Activated naive CD8-positive, alpha-beta T cell treated with anti-CD3 and anti-CD28 coated beads for 36 hours (primary cell): ENCODE measurements at regions not wholly inside any gene's neighbourhood (a gene's known extent, or its start where the extent isn't known, plus 50 kb on each side); places are given as distances from the start of the nearest gene placed in this dataset.

Experiments
- DNase-seq: peaks from one replicate; pipeline ENCODE4 v3.0.0; 2021
- H3K27ac Mint-ChIP-seq: one replicate; pipeline ENCODE4 v1.8.0; 2022; ENCODE audit warnings: mild to moderate bottlenecking, moderate library complexity, mixed read lengths
- H3K27me3 Mint-ChIP-seq: one replicate; pipeline ENCODE4 v1.8.0; 2022; ENCODE audit warnings: mild to moderate bottlenecking, mixed read lengths
- H3K36me3 Mint-ChIP-seq: one replicate; pipeline ENCODE4 v1.8.0; 2021; ENCODE audit warnings: mild to moderate bottlenecking, mixed read lengths
- H3K4me1 Mint-ChIP-seq: one replicate; pipeline ENCODE4 v1.8.0; 2021; ENCODE audit warnings: mixed read lengths
- H3K4me3 Mint-ChIP-seq: one replicate; pipeline ENCODE4 v1.8.0; 2022; ENCODE audit warnings: mild to moderate bottlenecking, moderate library complexity, mixed read lengths
- H3K9me3 Mint-ChIP-seq: one replicate; pipeline ENCODE4 v1.8.0; 2022; ENCODE audit warnings: mixed read lengths

- no peaks in the 10 kb centered on the region for H3K27me3 Mint-ChIP-seq
- H3K4me1 Mint-ChIP-seq = no peaks in the 10 kb centered on the region
- H3K4me3 Mint-ChIP-seq = no peak overlapping the region
- no peaks in the 10 kb centered on the region for H3K36me3 Mint-ChIP-seq
- H3K9me3 Mint-ChIP-seq = peaks cover 4% of the 10 kb centered on the region
- DNase-seq = no peak
- no peak overlapping the region for H3K27ac Mint-ChIP-seq
Measured at GRCh38 chr7:67564959-67565358, 568.3 kb downstream of the TYW1 start.

- Mint-ChIP-seq H3K36me3 (no peaks in the 10 kb centered on the region), H3K9me3 (peaks cover 4% of the 10 kb centered on the region), H3K4me3 (no peak overlapping the region), H3K27me3 (no peaks in the 10 kb centered on the region), H3K27ac (no peak overlapping the region), H3K4me1 (no peaks in the 10 kb centered on the region)
- DNase-seq = no peak
Measured at GRCh38 chr7:67566101-67566500, 569.5 kb downstream of the TYW1 start.

GRCh38 chr7:67571026-67571545 is 574.5 kb downstream of the TYW1 start:
- DNase-seq = no peak
- H3K4me1 Mint-ChIP-seq = no peaks in the 10 kb centered on the region
- peaks cover 2% of the 10 kb centered on the region for H3K9me3 Mint-ChIP-seq
- no peaks in the 10 kb centered on the region for H3K36me3 Mint-ChIP-seq
- no peak overlapping the region for H3K27ac Mint-ChIP-seq
- no peak overlapping the region for H3K4me3 Mint-ChIP-seq
- no peaks in the 10 kb centered on the region for H3K27me3 Mint-ChIP-seq

- H3K9me3 Mint-ChIP-seq = peaks cover 2% of the 10 kb centered on the region
- peaks cover 4% of the 10 kb centered on the region for H3K27me3 Mint-ChIP-seq
- no peaks in the 10 kb centered on the region for H3K36me3 Mint-ChIP-seq
- H3K27ac Mint-ChIP-seq = no peak overlapping the region
- no peaks in the 10 kb centered on the region for H3K4me1 Mint-ChIP-seq
- no peak for DNase-seq
- no peak overlapping the region for H3K4me3 Mint-ChIP-seq
Measured at GRCh38 chr7:67573639-67574038, 577.0 kb downstream of the TYW1 start.

GRCh38 chr7:67588631-67589030 is 592.0 kb downstream of the TYW1 start:
- H3K27me3 Mint-ChIP-seq = no peaks in the 10 kb centered on the region
- H3K36me3 Mint-ChIP-seq = no peaks in the 10 kb centered on the region
- peaks cover 13% of the 10 kb centered on the region for H3K9me3 Mint-ChIP-seq
- DNase-seq = no peak
- H3K27ac Mint-ChIP-seq = no peak overlapping the region
- no peak overlapping the region for H3K4me3 Mint-ChIP-seq
- H3K4me1 Mint-ChIP-seq = no peaks in the 10 kb centered on the region

GRCh38 chr7:67589183-67589582 is 592.5 kb downstream of the TYW1 start:
- H3K9me3 Mint-ChIP-seq = peaks cover 9% of the 10 kb centered on the region
- H3K27ac Mint-ChIP-seq = no peak overlapping the region
- no peak overlapping the region for H3K4me3 Mint-ChIP-seq
- no peaks in the 10 kb centered on the region for H3K27me3 Mint-ChIP-seq
- DNase-seq = no peak
- no peaks in the 10 kb centered on the region for H3K36me3 Mint-ChIP-seq
- no peaks in the 10 kb centered on the region for H3K4me1 Mint-ChIP-seq

DNA sequence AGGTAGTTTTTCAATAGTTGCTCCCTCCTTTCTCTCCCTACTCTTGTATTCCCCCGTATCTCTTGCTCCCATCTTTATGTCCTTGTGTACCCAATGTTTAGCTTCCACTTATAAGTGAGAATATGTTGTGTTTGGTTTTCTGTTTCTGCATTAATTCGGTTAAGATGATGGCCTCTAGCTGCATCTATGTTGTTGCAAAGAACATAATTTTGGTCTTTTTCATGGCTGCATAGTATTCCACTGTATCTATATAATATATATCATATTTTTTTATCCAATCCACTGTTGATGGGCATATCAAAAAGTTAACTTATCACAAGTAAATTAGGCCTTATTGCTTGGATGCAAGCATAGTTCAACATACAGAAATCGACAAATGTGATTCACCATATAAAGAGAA is 594.0 kb downstream of the TYW1 start:
- peaks cover 7% of the 10 kb centered on the region for H3K9me3 Mint-ChIP-seq

DNA sequence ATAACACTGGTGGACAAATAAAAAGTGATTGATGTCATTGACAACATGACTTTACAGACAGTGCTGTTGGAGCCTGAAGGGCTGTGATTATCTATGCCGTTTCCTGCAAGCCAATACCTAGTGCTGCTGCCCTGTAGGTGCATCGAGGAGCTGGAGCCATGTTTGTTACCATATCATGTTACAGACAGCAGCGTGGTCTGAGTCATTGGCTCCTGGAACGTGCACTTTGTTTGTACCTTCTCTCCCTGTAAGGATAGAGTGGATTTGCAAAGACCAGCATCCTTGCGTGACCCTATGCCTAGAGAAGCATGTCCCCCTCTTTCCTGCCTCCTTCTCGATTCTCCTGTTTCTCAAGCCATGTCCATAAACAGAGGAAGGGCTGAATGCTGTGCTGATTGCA is 597.2 kb downstream of the TYW1 start:
- no peak overlapping the region for H3K4me3 Mint-ChIP-seq
- no peaks in the 10 kb centered on the region for H3K27me3 Mint-ChIP-seq
- H3K27ac Mint-ChIP-seq = no peak overlapping the region
- H3K4me1 Mint-ChIP-seq = no peaks in the 10 kb centered on the region
- no peak for DNase-seq
- H3K36me3 Mint-ChIP-seq = no peaks in the 10 kb centered on the region
- peaks cover 3% of the 10 kb centered on the region for H3K9me3 Mint-ChIP-seq

More for the DNA sequence above, 594.0 kb downstream of the TYW1 start:
- Mint-ChIP-seq H3K27ac (no peak overlapping the region), H3K4me3 (no peak overlapping the region), H3K36me3 (no peaks in the 10 kb centered on the region), H3K4me1 (no peaks in the 10 kb centered on the region), H3K27me3 (no peaks in the 10 kb centered on the region)
- DNase-seq = no peak

GRCh38 chr7:67595431-67596180 is 599.0 kb downstream of the TYW1 start:
- Mint-ChIP-seq H3K27me3 (no peaks in the 10 kb centered on the region), H3K27ac (no peak overlapping the region), H3K4me1 (no peaks in the 10 kb centered on the region), H3K9me3 (peaks cover 2% of the 10 kb centered on the region), H3K4me3 (no peak overlapping the region), H3K36me3 (no peaks in the 10 kb centered on the region)
- no peak for DNase-seq

DNA sequence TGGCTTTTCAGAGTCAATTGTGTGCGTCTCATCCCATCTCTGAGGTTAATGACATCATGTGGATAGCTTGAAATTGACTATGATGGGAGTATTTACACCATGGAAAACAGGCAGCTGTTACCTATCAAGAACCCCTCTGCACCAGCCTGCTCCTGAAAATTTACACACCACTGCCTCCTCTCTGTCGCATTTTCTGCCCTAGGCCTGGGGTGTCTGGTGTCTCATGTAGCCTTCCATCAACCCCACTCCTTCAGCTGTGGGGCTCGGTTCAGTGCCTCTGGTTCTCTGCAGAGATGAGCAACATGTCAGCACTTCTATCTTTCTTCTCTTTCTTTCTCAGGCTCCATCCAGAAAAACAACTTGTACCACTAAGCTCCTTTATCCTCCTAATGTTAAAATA is 600.5 kb downstream of the TYW1 start:
- Mint-ChIP-seq H3K27me3 (no peaks in the 10 kb centered on the region), H3K4me3 (no peak overlapping the region), H3K4me1 (no peaks in the 10 kb centered on the region), H3K27ac (no peak overlapping the region), H3K9me3 (no peaks in the 10 kb centered on the region), H3K36me3 (no peaks in the 10 kb centered on the region)
- no peak for DNase-seq

- no peaks in the 10 kb centered on the region for H3K36me3 Mint-ChIP-seq
- no peak overlapping the region for H3K27ac Mint-ChIP-seq
Measured at GRCh38 chr7:67598469-67598868, 601.8 kb downstream of the TYW1 start.

DNA sequence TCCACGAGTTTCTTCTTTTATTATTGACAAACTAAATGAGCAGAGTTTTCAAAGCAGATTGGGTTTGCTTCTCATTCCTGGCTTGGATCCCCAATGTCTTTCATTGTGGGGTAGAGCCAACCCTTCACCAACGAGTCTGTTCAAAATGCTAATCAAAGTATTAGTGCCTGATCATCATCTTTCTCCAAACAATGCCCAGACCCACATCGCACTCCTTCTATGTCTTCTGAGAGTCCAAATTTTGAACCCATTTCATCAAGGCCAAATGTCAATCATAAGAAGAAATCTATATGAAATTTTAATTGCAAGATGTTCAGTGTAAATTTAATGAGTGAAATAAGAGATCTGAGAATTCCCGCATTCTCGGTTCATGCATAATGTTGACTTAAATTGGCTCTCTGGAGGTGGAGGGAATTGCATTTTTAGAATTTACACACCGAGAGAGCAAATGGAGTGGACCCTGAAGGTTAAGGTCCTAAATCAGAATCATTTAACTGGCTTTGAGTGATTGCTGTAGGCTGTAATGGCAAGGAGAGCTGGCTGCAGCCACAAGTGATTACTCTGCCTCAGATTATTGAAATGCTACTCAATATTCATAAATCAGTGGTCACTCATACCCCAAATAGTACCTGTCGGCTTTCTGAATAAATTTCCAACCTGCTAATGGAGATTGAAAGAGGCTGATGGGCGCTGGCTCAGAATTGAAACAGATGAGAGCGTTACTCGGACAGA is 602.9 kb downstream of the TYW1 start:
- no peak overlapping the region for H3K4me3 Mint-ChIP-seq

More at GRCh38 chr7:67598469-67598868, 601.8 kb downstream of the TYW1 start:
- no peaks in the 10 kb centered on the region for H3K27me3 Mint-ChIP-seq
- peaks cover 3% of the 10 kb centered on the region for H3K9me3 Mint-ChIP-seq
- H3K4me1 Mint-ChIP-seq = no peaks in the 10 kb centered on the region
- DNase-seq = no peak
- no peak overlapping the region for H3K4me3 Mint-ChIP-seq

GRCh38 chr7:67602246-67602887 is 605.7 kb downstream of the TYW1 start:
- H3K36me3 Mint-ChIP-seq = no peaks in the 10 kb centered on the region
- H3K9me3 Mint-ChIP-seq = peaks cover 13% of the 10 kb centered on the region
- no peak overlapping the region for H3K27ac Mint-ChIP-seq
- no peak for DNase-seq
- no peaks in the 10 kb centered on the region for H3K4me1 Mint-ChIP-seq
- H3K4me3 Mint-ChIP-seq = no peak overlapping the region
- H3K27me3 Mint-ChIP-seq = no peaks in the 10 kb centered on the region

More for the DNA sequence above, 602.9 kb downstream of the TYW1 start:
- H3K36me3 Mint-ChIP-seq = no peaks in the 10 kb centered on the region
- no peak overlapping the region for H3K27ac Mint-ChIP-seq
- peaks cover 9% of the 10 kb centered on the region for H3K9me3 Mint-ChIP-seq
- no peaks in the 10 kb centered on the region for H3K27me3 Mint-ChIP-seq
- DNase-seq = no peak
- H3K4me1 Mint-ChIP-seq = no peaks in the 10 kb centered on the region

GRCh38 chr7:67604461-67605386 is 608.1 kb downstream of the TYW1 start:
- H3K36me3 Mint-ChIP-seq = no peaks in the 10 kb centered on the region
- DNase-seq = no peak
- H3K9me3 Mint-ChIP-seq = peaks cover 13% of the 10 kb centered on the region
- H3K4me1 Mint-ChIP-seq = no peaks in the 10 kb centered on the region
- H3K27ac Mint-ChIP-seq = no peak overlapping the region
- H3K27me3 Mint-ChIP-seq = no peaks in the 10 kb centered on the region
- no peak overlapping the region for H3K4me3 Mint-ChIP-seq
